Gastroesophageal sphincter (tissue), 4 donors: ENCODE measurements at regions not wholly inside any gene's neighbourhood (a gene's known extent, or its start where the extent isn't known, plus 50 kb on each side); places are given as distances from the start of the nearest gene placed in this dataset.
"Not testable (repeated sequence)": the region's sequence is repeated elsewhere in the genome, so short reads cannot be mapped to it uniquely, and the experiment has no call there.

Source experiments
- ATAC-seq: fragments of 150-250 bp; one replicate; pipeline ENCODE4 v1.9.1; 2016; ENCODE audit warnings: mild to moderate bottlenecking, moderate library complexity
- H3K27ac ChIP-seq, 4 donors: fragments of 200-600 bp; sonication (generic) in 3 of 4; 1 replicate in 3 of 4; 2 replicates in 1 of 4; pipeline ENCODE4 v1.5.1; 2016 to 2019
- H3K27me3 ChIP-seq: fragments of 200-600 bp; sonication (generic); one replicate; pipeline ENCODE4 v1.5.1; 2019
- H3K36me3 ChIP-seq, 2 donors: fragments of 200-600 bp; sonication (generic); one replicate each; pipeline ENCODE4 v1.5.1; 2019; ENCODE audit warnings: control low read depth in 1 of 2
- H3K4me1 ChIP-seq, 3 donors: fragments of 200-600 bp; sonication (generic); 1 replicate in 2 of 3; 2 replicates in 1 of 3; pipeline ENCODE4 v1.5.1; 2016 to 2019; ENCODE audit warnings: control low read depth in 2 of 3
- H3K4me3 ChIP-seq, 2 donors: fragments of 200-600 bp; sonication (generic); one replicate each; pipeline ENCODE4 v1.5.1; 2019; ENCODE audit warnings: mild to moderate bottlenecking in 1 of 2, moderate library complexity in 1 of 2
- H3K9me3 ChIP-seq, 3 donors: fragments of 200-600 bp; sonication (generic); one replicate each; pipeline ENCODE4 v1.5.1; 2017 to 2019; ENCODE audit warnings: control low read depth in 2 of 3
- CTCF ChIP-seq, 4 experiments: fragments of 200-600 bp in 2 of 4; fragments of 450-650 bp in 2 of 4; sonication (generic) in 1 of 4; IDR thresholded peaks; one replicate each; pipeline ENCODE4 v1.5.1; 2017 to 2019; ENCODE audit warnings: antibody characterized with exemption in 4 of 4, mild to moderate bottlenecking in 2 of 4, moderate library complexity in 2 of 4
- EP300 ChIP-seq: sonication (generic); formaldehyde crosslinking; IDR thresholded peaks from one replicate; pipeline ENCODE4 v1.6.1; 2017; ENCODE audit warnings: antibody characterized with exemption, mild to moderate bottlenecking
- POLR2A ChIP-seq, 2 donors: fragments of 450-650 bp; IDR thresholded peaks; one replicate each; pipeline ENCODE4 v1.6.1; 2017; ENCODE audit warnings: antibody characterized with exemption in 2 of 2, mild to moderate bottlenecking in 2 of 2, moderate library complexity in 1 of 2
- POLR2AphosphoS5 ChIP-seq: sonication (generic); formaldehyde crosslinking; IDR thresholded peaks from one replicate; pipeline ENCODE4 v1.6.1; 2017; ENCODE audit warnings: antibody characterized with exemption
- WGBS, 2 donors: methylation state at CpG; one replicate each; pipeline ENCODE4 v1.1.5; 2018; ENCODE audit warnings: low coverage in 1 of 2; 5-methylcytosine and 5-hydroxymethylcytosine counted together

GRCh38 chr2:88933091-88933490, 241.6 kb downstream of the RPIA start:
- WGBS, 2 donors, result 48% methylated on average over 4 of the region's 4 CpGs; no CpG with 5 or more reads in 1 of the 2 donors
- H3K4me1 ChIP-seq, result no peaks in the 10 kb centered on the region
- H3K9me3 ChIP-seq, result no peaks in the 10 kb centered on the region
- no peaks in the 10 kb centered on the region for H3K36me3 ChIP-seq
- H3K27ac ChIP-seq, result no peak overlapping the region
- TF ChIP-seq CTCF (IDR thresholded peaks at IDR 0.05) (no peak), EP300 (no peak), POLR2A (IDR thresholded peaks at IDR 0.05) (no peak), POLR2AphosphoS5 (no peak)
- H3K27me3 ChIP-seq, result no peaks in the 10 kb centered on the region
- no peak overlapping the region for H3K4me3 ChIP-seq
- ATAC-seq, result no peak

DNA sequence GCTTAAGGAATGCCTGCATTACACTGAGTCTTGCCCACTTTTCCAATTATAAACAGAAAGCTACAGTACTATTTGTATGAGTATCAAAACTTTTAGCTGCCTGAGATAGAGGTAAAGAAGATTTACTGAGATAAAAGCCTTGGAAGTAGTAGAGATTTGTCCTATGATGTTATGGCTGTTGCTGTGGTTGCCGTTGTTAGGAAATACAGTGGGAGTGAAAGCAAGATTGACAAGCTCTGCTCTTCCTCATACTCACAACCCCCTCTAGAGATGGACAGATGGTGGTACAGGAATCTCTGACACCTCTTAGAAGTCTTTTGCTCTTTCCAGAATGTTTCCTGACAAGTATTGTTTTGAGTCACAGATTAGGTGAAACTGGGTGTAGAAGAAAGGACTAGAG, 242.5 kb downstream of the RPIA start:
- TF ChIP-seq POLR2AphosphoS5 (no peak), CTCF (IDR thresholded peaks at IDR 0.05) (no peak), EP300 (no peak), POLR2A (IDR thresholded peaks at IDR 0.05) (no peak)
- Histone ChIP-seq H3K36me3 (no peaks in the 10 kb centered on the region), H3K27ac (no peak overlapping the region), H3K27me3 (no peaks in the 10 kb centered on the region), H3K9me3 (no peaks in the 10 kb centered on the region), H3K4me3 (no peak overlapping the region), H3K4me1 (no peaks in the 10 kb centered on the region)
- no peak for ATAC-seq
- WGBS, 2 donors, result 11 to 20% methylated on average over 1 of the region's 1 CpG

- H3K27ac ChIP-seq, H3K36me3 ChIP-seq, H3K27me3 ChIP-seq, H3K4me3 ChIP-seq, H3K9me3 ChIP-seq, ATAC-seq, H3K4me1 ChIP-seq: not testable (repeated sequence)
- WGBS, 2 donors, result 43 to 64% methylated on average over 2 of the region's 2 CpGs
Measured at GRCh38 chr2:88941178-88941577, 249.7 kb downstream of the RPIA start.

- Histone ChIP-seq H3K4me1 (no peaks in the 10 kb centered on the region), H3K4me3 (no peak overlapping the region), H3K36me3 (no peaks in the 10 kb centered on the region), H3K9me3 (no peaks in the 10 kb centered on the region), H3K27me3 (no peaks in the 10 kb centered on the region), H3K27ac (no peak overlapping the region)
- no peak for ATAC-seq
- no peak for TF ChIP-seq CTCF (IDR thresholded peaks at IDR 0.05)
- TF ChIP-seq EP300, result no peak
- WGBS, 2 donors, result 63 to 65% methylated on average over 2 of the region's 2 CpGs
Measured at GRCh38 chr2:88942798-88943197, 251.3 kb downstream of the RPIA start.

- Histone ChIP-seq H3K4me3 (no peak overlapping the region), H3K27me3 (peaks cover 2% of the 10 kb centered on the region), H3K9me3 (no peaks in the 10 kb centered on the region), H3K4me1 (no peaks in the 10 kb centered on the region), H3K36me3 (no peaks in the 10 kb centered on the region), H3K27ac (no peak overlapping the region)
- TF ChIP-seq POLR2AphosphoS5, result no peak
- no peak for TF ChIP-seq CTCF (IDR thresholded peaks at IDR 0.05)
- TF ChIP-seq POLR2A (IDR thresholded peaks at IDR 0.05), result no peak
- no peak for TF ChIP-seq EP300
- no peak for ATAC-seq
Measured at GRCh38 chr2:88949336-88949735, 257.9 kb downstream of the RPIA start.

DNA sequence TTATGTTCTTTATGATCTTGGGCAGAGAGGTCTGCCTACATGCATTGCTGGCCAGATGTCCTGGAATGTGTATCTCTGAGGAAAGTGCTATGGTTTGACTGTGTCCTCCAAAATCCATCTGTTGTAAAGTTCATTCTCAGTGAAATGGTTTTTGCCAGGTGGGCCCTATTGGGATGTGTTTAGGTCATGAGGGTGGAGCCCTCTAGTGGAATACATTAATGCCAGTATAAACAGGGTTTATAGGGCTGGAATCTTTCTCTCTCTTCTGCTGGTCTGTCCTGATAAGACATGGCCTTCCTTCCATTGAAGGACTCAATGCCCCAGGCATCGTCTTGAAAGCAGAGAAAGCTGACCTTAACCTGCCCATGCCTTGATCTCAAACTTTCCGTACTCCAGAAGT, 258.5 kb downstream of the RPIA start:
- Histone ChIP-seq H3K4me3 (no peak overlapping the region), H3K27me3 (peaks cover 9% of the 10 kb centered on the region), H3K36me3 (no peaks in the 10 kb centered on the region), H3K27ac (no peak overlapping the region), H3K4me1 (no peaks in the 10 kb centered on the region), H3K9me3 (no peaks in the 10 kb centered on the region)
- ATAC-seq, result no peak
- 63 to 81% methylated on average over 2 of the region's 2 CpGs for WGBS, 2 donors
- TF ChIP-seq POLR2AphosphoS5, result no peak
- TF ChIP-seq EP300, result no peak
- peak in 1 of 4 experiments; percentile 10 for TF ChIP-seq CTCF (IDR thresholded peaks at IDR 0.05)
